ENCODE measurements at regions not wholly inside any gene's neighbourhood (a gene's known extent, or its start where the extent isn't known, plus 50 kb on each side); places are given as distances from the start of the nearest gene placed in this dataset.

DNA sequence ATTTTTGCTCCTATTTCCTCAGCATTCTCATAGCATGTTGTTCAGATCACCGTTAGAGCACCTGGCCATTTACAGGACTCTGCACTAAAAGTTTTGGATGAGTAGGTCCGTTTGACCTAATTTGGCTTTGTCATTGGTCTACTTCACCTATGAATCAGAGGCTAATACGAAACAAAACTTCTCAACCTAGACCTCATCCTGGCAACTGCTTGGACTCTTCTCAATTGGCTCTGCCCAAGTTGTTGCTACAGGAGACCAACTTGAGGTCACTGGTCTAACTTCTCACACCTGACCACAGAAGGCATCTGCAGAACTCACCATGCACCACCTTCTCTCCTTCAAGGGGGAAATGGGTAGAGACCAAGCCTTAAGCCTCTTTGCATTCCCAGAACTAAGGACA lies 663.7 kb downstream of the PLCL1 start:
- DNase-seq (ENCODE audit: extremely low read depth, low read depth), result no peak
- TF ChIP-seq, protein P1, sequence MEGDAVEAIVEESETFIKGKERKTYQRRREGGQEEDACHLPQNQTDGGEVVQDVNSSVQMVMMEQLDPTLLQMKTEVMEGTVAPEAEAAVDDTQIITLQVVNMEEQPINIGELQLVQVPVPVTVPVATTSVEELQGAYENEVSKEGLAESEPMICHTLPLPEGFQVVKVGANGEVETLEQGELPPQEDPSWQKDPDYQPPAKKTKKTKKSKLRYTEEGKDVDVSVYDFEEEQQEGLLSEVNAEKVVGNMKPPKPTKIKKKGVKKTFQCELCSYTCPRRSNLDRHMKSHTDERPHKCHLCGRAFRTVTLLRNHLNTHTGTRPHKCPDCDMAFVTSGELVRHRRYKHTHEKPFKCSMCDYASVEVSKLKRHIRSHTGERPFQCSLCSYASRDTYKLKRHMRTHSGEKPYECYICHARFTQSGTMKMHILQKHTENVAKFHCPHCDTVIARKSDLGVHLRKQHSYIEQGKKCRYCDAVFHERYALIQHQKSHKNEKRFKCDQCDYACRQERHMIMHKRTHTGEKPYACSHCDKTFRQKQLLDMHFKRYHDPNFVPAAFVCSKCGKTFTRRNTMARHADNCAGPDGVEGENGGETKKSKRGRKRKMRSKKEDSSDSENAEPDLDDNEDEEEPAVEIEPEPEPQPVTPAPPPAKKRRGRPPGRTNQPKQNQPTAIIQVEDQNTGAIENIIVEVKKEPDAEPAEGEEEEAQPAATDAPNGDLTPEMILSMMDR (IDR thresholded peaks at IDR 0.05; ENCODE audit: low read depth, low read length), result no peak

DNA sequence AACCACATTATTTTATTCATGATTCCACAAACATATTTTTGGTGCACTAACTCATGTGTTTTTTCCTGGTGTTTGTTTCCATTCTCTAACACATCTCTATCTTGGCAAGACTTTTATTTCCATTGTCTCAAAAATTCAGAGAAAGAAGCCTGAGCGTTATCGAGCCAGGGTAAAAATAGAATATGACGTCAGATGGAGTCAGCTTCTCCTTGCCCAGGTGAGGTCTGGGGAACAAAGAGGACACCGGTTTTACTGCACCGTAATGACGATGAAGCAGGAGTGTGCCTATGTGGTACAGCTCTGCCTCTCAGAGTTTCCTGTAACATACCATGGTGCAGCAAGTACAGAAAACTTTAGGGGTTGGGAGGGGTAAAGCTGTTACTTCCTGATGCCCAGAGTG lies 661.6 kb downstream of the PLCL1 start:
- no peak for DNase-seq (ENCODE audit: extremely low read depth, low read depth)
- TF ChIP-seq, protein P1 (IDR thresholded peaks at IDR 0.05; ENCODE audit: low read depth, low read length), result no peak

DNA sequence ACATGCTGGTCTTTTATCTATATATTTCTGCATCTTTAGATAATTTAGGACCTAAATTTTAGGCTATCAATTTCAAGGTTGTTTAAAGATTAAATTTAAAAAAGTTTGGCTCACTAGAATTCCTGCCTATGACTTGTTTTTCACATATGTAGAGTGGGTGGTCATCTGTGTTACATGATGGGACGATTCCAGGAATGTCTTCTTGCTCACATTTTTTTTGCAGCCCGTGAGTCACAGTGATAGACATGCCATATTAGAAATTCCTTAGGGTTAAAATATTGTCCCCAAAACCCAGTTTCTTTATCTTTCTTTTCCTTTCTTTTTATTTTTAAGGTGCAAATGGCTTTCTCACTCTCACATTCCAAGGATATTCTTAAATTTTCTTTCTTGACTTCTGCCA lies 652.0 kb downstream of the PLCL1 start:
- DNase-seq (ENCODE audit: extremely low read depth, low read depth), result no peak

DNA sequence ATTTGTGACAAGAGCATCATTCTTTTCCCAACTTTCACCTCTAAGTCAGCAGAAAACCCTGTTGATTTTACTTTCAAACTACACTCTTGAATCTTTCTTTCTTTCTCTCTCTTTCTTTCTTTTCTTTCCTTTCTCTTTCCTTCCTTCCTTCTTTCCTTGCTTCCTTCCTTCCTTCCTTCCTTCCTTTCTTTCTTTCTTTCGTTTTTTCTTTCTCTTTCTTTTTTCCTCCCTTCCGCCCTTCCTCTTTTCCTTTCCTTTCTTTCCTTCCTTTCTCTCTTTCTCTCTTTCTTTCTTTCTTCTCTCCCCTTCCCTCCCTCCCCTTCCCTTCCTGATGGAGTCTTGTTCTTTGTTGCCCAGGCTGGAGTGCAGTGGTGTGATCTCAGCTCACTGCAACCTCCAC lies 649.5 kb downstream of the PLCL1 start:
- DNase-seq (ENCODE audit: extremely low read depth, low read depth), result no peak
- TF ChIP-seq, protein P1 (IDR thresholded peaks at IDR 0.05; ENCODE audit: low read depth, low read length), result no peak

More for the DNA sequence above, 652.0 kb downstream of the PLCL1 start:
- TF ChIP-seq, protein P1 (IDR thresholded peaks at IDR 0.05; ENCODE audit: low read depth, low read length), result no peak

DNA sequence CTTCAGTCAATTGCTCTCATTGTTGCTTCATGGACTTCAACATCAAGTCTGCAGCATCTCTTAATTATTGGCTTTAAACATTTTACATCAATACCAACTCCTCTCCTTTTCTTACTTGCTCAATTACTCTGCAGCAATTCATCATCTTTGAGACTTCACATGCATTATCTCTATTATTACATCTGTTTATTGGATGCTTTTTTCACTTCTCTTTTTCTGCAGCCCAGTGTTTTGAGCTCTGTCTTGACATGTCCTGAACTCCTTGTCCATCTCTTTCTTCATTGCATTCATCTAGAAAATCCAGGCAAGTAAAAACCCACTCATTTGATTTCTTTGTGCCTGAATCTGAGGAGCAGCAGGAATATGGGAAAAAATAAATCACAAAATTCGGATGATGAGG lies 647.9 kb downstream of the PLCL1 start:
- TF ChIP-seq, protein P1 (IDR thresholded peaks at IDR 0.05; ENCODE audit: low read depth, low read length), result no peak
- no peak for DNase-seq (ENCODE audit: extremely low read depth, low read depth)

DNA sequence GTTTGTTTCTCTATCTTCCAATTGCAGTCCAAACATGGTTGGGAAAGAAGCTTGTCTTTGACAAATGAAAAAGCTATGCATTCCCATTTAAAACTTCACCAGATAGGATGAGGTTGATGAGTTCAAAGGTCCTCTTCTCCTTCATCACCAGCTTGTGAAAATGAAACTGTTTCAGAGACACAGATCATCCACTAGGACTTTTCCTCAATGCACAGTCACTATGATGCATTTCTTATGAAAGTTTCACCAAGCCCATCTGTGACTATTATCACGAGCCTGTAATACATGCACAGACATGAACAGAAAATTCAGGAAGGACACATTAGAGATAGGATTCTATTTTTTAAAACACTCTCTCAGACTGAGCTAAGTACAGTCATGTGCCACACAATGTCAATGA lies 644.4 kb downstream of the PLCL1 start:
- TF ChIP-seq, protein P1 (IDR thresholded peaks at IDR 0.05; ENCODE audit: low read depth, low read length), result no peak
- DNase-seq (ENCODE audit: extremely low read depth, low read depth), result no peak

DNA sequence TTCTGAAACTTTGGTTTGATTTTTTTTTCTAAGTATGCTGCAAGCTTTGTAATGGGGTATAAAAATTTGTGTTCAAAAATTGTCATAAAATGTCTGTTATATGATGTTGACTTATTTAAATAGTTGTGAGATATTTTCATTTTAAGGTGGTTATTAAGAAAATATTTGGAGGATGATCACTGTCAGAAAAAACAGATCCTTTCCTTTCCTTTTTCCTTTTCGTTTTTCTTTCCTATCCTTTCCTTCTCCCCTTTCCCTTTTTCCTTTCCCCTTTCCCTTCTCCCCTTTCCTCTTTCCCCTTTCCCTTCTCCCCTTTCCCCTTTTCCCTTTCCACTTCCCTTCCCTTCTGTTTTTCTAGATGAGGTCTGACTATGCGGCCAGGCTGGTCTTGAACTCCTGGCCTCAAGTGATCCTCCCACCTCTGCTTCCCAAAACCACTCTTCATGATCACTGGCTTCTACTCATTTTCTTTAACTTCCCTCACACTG lies 640.5 kb downstream of the PLCL1 start:
- DNase-seq (ENCODE audit: extremely low read depth, low read depth), result no peak
- TF ChIP-seq, protein P1 (IDR thresholded peaks at IDR 0.05; ENCODE audit: low read depth, low read length), result no peak
